Nephron (organoid): ENCODE measurements at regions not wholly inside any gene's neighbourhood (a gene's known extent, or its start where the extent isn't known, plus 50 kb on each side); places are given as distances from the start of the nearest gene placed in this dataset.

Experiments
- H3K27ac Mint-ChIP-seq, 3 experiments: 2 replicates each; pipeline ENCODE4 v1.8.0; 2020; ENCODE audit warnings: mixed read lengths in 3 of 3, mild to moderate bottlenecking in 2 of 3, moderate library complexity in 1 of 3
- H3K27me3 Mint-ChIP-seq: 2 replicates; pipeline ENCODE4 v1.8.0; 2021; ENCODE audit warnings: low read depth, mild to moderate bottlenecking, moderate library complexity, mixed read lengths
- H3K36me3 Mint-ChIP-seq: 2 replicates; pipeline ENCODE4 v1.8.0; 2020; ENCODE audit warnings: low read depth, mixed read lengths
- H3K4me1 Mint-ChIP-seq: 2 replicates; pipeline ENCODE4 v1.8.0; 2020; ENCODE audit warnings: mixed read lengths
- H3K4me3 Mint-ChIP-seq, 3 experiments: 2 replicates each; pipeline ENCODE4 v1.8.0; 2020; ENCODE audit warnings: mild to moderate bottlenecking in 3 of 3, mixed read lengths in 3 of 3, moderate library complexity in 2 of 3
- H3K9me3 Mint-ChIP-seq: 2 replicates; pipeline ENCODE4 v1.8.0; 2020; ENCODE audit warnings: mixed read lengths
- TF ChIP-seq, protein P1 (sequence below), 3 experiments: fragments of 200-600 bp; sonication (generic); IDR thresholded peaks; one replicate each; pipeline ENCODE4 v1.5.0; 2021; ENCODE audit warnings: antibody characterized with exemption in 3 of 3; ENCODE audit not compliant: unreplicated experiment in 3 of 3

DNA sequence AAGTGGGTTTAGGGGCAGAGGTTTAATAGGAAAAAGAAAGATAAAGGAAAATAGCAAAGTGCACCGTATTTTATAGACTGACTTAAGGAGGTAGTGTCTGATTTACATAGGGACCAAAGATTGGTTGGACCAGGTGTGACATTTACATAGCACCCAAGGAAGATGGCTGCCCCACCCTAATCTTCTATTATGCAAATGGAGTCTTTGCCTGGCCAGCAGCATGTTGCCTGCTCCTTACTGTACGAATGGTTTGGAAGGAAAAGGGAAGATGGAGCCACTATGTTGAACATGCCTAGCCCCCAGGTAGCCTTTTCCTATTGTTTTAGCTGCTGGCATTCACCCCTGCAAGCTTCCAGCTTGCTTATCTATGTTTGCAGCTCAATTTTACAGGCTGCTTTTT is 146.2 kb upstream of the PDE5A start:
- Mint-ChIP-seq H3K4me1 (peaks cover 17% of the 10 kb centered on the region), H3K36me3 (no peaks in the 10 kb centered on the region), H3K9me3 (peaks cover 7% of the 10 kb centered on the region), H3K27me3 (no peaks in the 10 kb centered on the region), H3K4me3 (no peak overlapping the region), H3K27ac (peak overlapping the region in 2 of 3 experiments; percentile 12 to 93)
- TF ChIP-seq, protein P1, sequence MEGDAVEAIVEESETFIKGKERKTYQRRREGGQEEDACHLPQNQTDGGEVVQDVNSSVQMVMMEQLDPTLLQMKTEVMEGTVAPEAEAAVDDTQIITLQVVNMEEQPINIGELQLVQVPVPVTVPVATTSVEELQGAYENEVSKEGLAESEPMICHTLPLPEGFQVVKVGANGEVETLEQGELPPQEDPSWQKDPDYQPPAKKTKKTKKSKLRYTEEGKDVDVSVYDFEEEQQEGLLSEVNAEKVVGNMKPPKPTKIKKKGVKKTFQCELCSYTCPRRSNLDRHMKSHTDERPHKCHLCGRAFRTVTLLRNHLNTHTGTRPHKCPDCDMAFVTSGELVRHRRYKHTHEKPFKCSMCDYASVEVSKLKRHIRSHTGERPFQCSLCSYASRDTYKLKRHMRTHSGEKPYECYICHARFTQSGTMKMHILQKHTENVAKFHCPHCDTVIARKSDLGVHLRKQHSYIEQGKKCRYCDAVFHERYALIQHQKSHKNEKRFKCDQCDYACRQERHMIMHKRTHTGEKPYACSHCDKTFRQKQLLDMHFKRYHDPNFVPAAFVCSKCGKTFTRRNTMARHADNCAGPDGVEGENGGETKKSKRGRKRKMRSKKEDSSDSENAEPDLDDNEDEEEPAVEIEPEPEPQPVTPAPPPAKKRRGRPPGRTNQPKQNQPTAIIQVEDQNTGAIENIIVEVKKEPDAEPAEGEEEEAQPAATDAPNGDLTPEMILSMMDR (IDR thresholded peaks at IDR 0.05; ENCODE audit: unreplicated experiment in 3 of 3), result no peak

DNA sequence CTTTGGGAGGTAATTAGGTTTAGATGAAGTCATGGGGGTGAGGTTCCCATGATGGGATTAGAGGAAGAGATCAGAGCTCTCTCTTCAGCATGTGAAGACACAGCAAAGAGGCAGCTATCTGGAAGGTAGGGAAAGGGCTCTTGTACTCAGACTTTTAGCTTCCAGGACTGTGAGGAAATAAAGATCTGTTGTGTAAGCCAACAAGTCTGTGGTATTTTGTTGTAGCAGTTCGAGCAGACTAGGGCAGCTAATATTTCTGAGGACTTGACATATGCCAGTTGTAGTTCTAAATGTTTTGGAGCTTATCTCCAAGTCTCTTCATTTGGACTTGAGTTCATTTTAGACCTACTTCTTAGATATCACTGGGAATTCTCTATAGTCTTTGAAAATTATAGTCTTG is 137.3 kb upstream of the PDE5A start:
- H3K9me3 Mint-ChIP-seq, result peaks cover 13% of the 10 kb centered on the region
- no peak overlapping the region for H3K27ac Mint-ChIP-seq
- no peaks in the 10 kb centered on the region for H3K4me1 Mint-ChIP-seq
- no peaks in the 10 kb centered on the region for H3K27me3 Mint-ChIP-seq
- no peaks in the 10 kb centered on the region for H3K36me3 Mint-ChIP-seq
- H3K4me3 Mint-ChIP-seq, result no peak overlapping the region
- TF ChIP-seq, protein P1 (IDR thresholded peaks at IDR 0.05; ENCODE audit: unreplicated experiment in 3 of 3), result no peak

DNA sequence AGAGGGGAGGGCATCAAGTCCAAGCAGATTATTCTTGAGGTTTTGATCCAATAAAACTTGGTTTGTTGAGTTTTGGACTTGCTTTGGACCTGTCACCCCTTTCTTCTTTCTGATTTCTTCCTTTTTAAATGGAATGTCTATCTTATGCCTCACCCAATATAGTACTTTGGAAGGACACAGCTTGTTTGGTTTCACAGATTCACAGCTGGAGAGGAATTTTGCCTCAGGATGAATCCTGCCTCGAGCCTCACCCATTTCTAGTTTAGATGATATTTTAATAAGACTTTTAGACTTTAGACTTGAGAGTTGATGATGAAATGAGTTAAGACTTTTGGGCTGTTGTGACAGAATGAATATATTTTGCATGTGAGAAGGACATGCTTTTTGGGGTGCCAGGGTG is 136.9 kb upstream of the PDE5A start:
- H3K9me3 Mint-ChIP-seq, result peaks cover 11% of the 10 kb centered on the region
- H3K36me3 Mint-ChIP-seq, result no peaks in the 10 kb centered on the region
- no peaks in the 10 kb centered on the region for H3K27me3 Mint-ChIP-seq
- H3K4me3 Mint-ChIP-seq, result no peak overlapping the region
- TF ChIP-seq, protein P1 (IDR thresholded peaks at IDR 0.05; ENCODE audit: unreplicated experiment in 3 of 3), result no peak
- no peak overlapping the region for H3K27ac Mint-ChIP-seq
- no peaks in the 10 kb centered on the region for H3K4me1 Mint-ChIP-seq

DNA sequence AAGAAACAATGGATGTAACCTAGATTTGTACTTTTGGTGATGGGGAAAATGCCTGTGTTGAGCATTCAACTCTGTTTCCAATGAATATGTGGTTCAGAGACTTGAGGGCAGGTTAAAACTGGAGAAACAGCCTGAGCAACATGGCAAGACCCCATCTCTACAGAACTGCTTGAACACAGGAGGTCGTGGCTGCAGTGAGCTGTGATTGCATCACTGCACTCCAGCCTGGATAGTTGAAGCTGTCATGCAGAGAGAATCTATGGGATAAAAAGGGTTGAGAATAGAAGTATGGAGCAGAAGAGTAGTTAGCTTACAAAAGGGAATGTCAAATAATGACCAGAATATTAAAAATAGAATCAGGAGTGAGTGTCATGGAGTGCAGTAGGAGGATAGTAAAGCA is 134.8 kb upstream of the PDE5A start:
- Mint-ChIP-seq H3K9me3 (peaks cover 11% of the 10 kb centered on the region), H3K4me3 (no peak overlapping the region), H3K36me3 (no peaks in the 10 kb centered on the region), H3K27me3 (no peaks in the 10 kb centered on the region), H3K4me1 (no peaks in the 10 kb centered on the region), H3K27ac (no peak overlapping the region)
- TF ChIP-seq, protein P1 (IDR thresholded peaks at IDR 0.05; ENCODE audit: unreplicated experiment in 3 of 3), result no peak

- no peak overlapping the region for H3K4me3 Mint-ChIP-seq
- H3K36me3 Mint-ChIP-seq, result no peaks in the 10 kb centered on the region
- peak overlapping the region; percentile 2 to 56 (median 15) for H3K27ac Mint-ChIP-seq
- no peaks in the 10 kb centered on the region for H3K9me3 Mint-ChIP-seq
- TF ChIP-seq, protein P1 (IDR thresholded peaks at IDR 0.05; ENCODE audit: unreplicated experiment in 3 of 3), result no peak
- H3K4me1 Mint-ChIP-seq, result peaks cover 11% of the 10 kb centered on the region
- no peaks in the 10 kb centered on the region for H3K27me3 Mint-ChIP-seq
Observed at GRCh38 chr4:119755599-119755998, 127.0 kb upstream of the PDE5A start.

- H3K4me1 Mint-ChIP-seq, result peaks cover 32% of the 10 kb centered on the region
- no peak overlapping the region for H3K4me3 Mint-ChIP-seq
- no peaks in the 10 kb centered on the region for H3K9me3 Mint-ChIP-seq
- TF ChIP-seq, protein P1 (IDR thresholded peaks at IDR 0.05; ENCODE audit: unreplicated experiment in 3 of 3), result no peak
- no peaks in the 10 kb centered on the region for H3K36me3 Mint-ChIP-seq
- no peaks in the 10 kb centered on the region for H3K27me3 Mint-ChIP-seq
- H3K27ac Mint-ChIP-seq, result no peak overlapping the region
Observed at GRCh38 chr4:119752936-119753335, 124.3 kb upstream of the PDE5A start.
